A673 (cell line): ENCODE measurements at regions not wholly inside any gene's neighbourhood (a gene's known extent, or its start where the extent isn't known, plus 50 kb on each side); places are given as distances from the start of the nearest gene placed in this dataset.

Experiments used
- BruUV-seq: library from RNA; stranded (reverse); fragments of 400-500 nt; replicated peaks from 2 replicates; lab custom pipeline; 2021; lab: Mats Ljungman, UMichigan
- CTCF ChIA-PET: fragments of 300-600 bp; sonication (Branson Sonifier 250); formaldehyde crosslinking; loops from one replicate; lab custom pipeline; 2022; ENCODE audit warnings: antibody characterized with exemption; lab: Charles Lee
- POLR2A ChIA-PET: fragments of 300-600 bp; sonication (Branson Sonifier 250); formaldehyde crosslinking; loops from one replicate; lab custom pipeline; 2022; ENCODE audit warnings: antibody characterized with exemption; ENCODE audit not compliant: low non-redundant PET; lab: Charles Lee
- DNase-seq: peaks from one replicate; pipeline ENCODE4 v3.0.0-alpha.2; 2015; ENCODE audit warnings: low spot score
- H3K27ac ChIP-seq: fragments of 200-600 bp; sonication (generic); 2 replicates; pipeline ENCODE4 v1.5.1; 2016; ENCODE audit warnings: mixed run types, low read depth, mild to moderate bottlenecking, mixed read lengths, antibody characterized with exemption, low read length; ENCODE audit not compliant: poor library complexity, severe bottlenecking
- H3K27me3 ChIP-seq: fragments of 200-600 bp; sonication (generic); replicated peaks from 2 replicates; pipeline ENCODE4 v1.6.1; 2017; ENCODE audit warnings: mixed run types, low read depth, mild to moderate bottlenecking, mixed read lengths, antibody characterized with exemption, low read length; ENCODE audit not compliant: insufficient read depth, poor library complexity
- H3K36me3 ChIP-seq: fragments of 200-600 bp; sonication (generic); 2 replicates; pipeline ENCODE4 v1.6.1; 2016; ENCODE audit warnings: mixed run types, mild to moderate bottlenecking, mixed read lengths, antibody characterized with exemption, low read length; ENCODE audit not compliant: insufficient read depth, poor library complexity, severe bottlenecking
- H3K4me1 ChIP-seq: fragments of 200-600 bp; sonication (generic); 2 replicates; pipeline ENCODE4 v1.6.1; 2017; ENCODE audit warnings: mixed run types, mild to moderate bottlenecking, mixed read lengths, antibody characterized with exemption, low read length; ENCODE audit not compliant: insufficient read depth, poor library complexity, severe bottlenecking
- H3K4me3 ChIP-seq: fragments of 200-600 bp; sonication (generic); 2 replicates; pipeline ENCODE4 v1.5.1; 2016; ENCODE audit warnings: low read depth, mixed run types, mild to moderate bottlenecking, mixed read lengths, low read length; ENCODE audit not compliant: poor library complexity, severe bottlenecking
- H3K9me3 ChIP-seq: fragments of 200-600 bp; sonication (generic); 2 replicates; pipeline ENCODE4 v1.6.1; 2016; ENCODE audit warnings: mixed run types, low read depth, mild to moderate bottlenecking, mixed read lengths, antibody characterized with exemption, low read length; ENCODE audit not compliant: poor library complexity, severe bottlenecking
- EZH2 ChIP-seq: fragments of 200-600 bp; sonication (generic); IDR thresholded peaks from 2 replicates; pipeline ENCODE4 v1.6.1; 2017; ENCODE audit warnings: borderline replicate concordance, low read depth, mild to moderate bottlenecking, mixed read lengths, antibody characterized with exemption, low read length; ENCODE audit not compliant: poor library complexity, severe bottlenecking
- intact Hi-C: fragments of 100-400 bp; cut with micrococcal nuclease; formaldehyde crosslinking; loops from one replicate; pipeline ENCODE4 v1.10.0; 2022; ENCODE audit not compliant: unreplicated experiment
- TF ChIP-seq, protein P1 (sequence below): fragments of 300-800, 200-600 bp; sonication (generic); conservative IDR thresholded peaks from 2 replicates; pipeline ENCODE4 v1.5.1; 2017; ENCODE audit warnings: low read depth, mild to moderate bottlenecking, antibody characterized with exemption, low read length, moderate library complexity, mixed read lengths

DNA sequence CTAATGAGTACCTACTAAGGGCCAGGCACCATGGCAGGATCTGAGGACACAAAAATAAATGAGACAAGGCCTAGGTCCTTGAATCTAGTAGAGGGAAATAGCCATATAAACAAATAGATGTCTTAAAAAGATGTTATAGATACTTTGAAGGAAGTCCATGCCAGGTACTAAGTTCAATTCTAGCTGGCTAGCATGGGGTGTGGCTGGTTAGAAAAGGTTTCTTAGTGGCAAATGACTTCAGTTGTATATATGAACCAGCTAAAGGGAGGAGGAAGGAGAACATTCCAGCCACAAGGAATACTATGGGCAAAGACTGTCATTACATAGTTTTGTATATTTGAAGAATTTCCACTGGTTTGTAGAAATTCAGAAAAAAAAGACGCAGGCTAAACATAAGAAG lies 133.6 kb upstream of the BMP4 start:
- CTCF ChIA-PET, result no interaction called here
- BruUV-seq, result no TSS peak
- POLR2A ChIA-PET, result no interaction called here

DNA sequence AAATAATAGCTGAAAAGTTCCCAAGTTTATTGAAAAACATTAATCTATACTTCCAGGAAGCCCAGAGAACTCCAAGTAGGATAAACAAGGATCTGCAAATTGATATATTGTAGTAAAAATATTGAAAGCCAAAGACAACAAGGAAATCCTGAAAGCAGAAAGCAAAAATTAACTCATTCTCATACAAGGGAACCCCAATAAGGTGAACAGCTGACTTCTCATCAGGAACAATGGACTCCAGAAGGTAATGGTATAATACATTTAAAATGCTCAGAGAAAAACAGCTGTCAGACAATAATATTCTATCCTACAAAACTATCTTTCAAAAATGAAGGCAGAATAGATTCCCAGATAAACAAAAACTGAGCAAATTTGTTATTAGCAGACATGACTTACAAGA lies 138.1 kb upstream of the BMP4 start:
- ChIA-PET CTCF (no interaction called here), POLR2A (no interaction called here)
- H3K4me1 ChIP-seq, result no peaks in the 10 kb centered on the region
- H3K9me3 ChIP-seq, result peaks cover 9% of the 10 kb centered on the region
- BruUV-seq, result no TSS peak
- H3K4me3 ChIP-seq, result no peak overlapping the region
- H3K27ac ChIP-seq, result no peak overlapping the region
- no peaks in the 10 kb centered on the region for H3K27me3 ChIP-seq
- no peak for DNase-seq
- TF ChIP-seq EZH2, result no peak
- TF ChIP-seq, protein P1, sequence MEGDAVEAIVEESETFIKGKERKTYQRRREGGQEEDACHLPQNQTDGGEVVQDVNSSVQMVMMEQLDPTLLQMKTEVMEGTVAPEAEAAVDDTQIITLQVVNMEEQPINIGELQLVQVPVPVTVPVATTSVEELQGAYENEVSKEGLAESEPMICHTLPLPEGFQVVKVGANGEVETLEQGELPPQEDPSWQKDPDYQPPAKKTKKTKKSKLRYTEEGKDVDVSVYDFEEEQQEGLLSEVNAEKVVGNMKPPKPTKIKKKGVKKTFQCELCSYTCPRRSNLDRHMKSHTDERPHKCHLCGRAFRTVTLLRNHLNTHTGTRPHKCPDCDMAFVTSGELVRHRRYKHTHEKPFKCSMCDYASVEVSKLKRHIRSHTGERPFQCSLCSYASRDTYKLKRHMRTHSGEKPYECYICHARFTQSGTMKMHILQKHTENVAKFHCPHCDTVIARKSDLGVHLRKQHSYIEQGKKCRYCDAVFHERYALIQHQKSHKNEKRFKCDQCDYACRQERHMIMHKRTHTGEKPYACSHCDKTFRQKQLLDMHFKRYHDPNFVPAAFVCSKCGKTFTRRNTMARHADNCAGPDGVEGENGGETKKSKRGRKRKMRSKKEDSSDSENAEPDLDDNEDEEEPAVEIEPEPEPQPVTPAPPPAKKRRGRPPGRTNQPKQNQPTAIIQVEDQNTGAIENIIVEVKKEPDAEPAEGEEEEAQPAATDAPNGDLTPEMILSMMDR, result no peak
- no peaks in the 10 kb centered on the region for H3K36me3 ChIP-seq
- intact Hi-C loops, result no loop called here

More for the DNA sequence above, 133.6 kb upstream of the BMP4 start:
- peaks cover 4% of the 10 kb centered on the region for H3K27me3 ChIP-seq
- no peaks in the 10 kb centered on the region for H3K4me1 ChIP-seq
- no peaks in the 10 kb centered on the region for H3K36me3 ChIP-seq
- TF ChIP-seq, protein P1, result no peak
- TF ChIP-seq EZH2, result no peak
- intact Hi-C loops, result no loop called here
- H3K4me3 ChIP-seq, result no peak overlapping the region
- no peak for DNase-seq
- no peak overlapping the region for H3K27ac ChIP-seq
- H3K9me3 ChIP-seq, result peaks cover 9% of the 10 kb centered on the region

DNA sequence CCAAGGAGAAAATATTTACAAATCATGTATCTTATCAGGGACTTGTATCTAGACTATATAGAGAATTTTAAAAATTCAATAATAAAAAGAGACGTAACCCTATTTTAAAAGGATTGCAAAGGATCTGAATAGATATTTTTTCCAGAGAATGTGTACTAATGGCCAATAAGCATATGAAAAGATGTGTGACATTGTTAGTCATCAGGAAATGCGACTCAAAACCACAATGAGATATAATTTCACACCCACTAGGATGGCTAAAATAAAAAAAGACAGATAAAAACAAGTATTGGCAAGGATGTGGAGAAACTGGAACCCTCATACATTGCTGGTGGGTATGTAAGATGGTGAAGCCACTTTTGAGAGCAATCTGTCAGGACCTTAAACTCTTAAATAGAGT lies 141.9 kb upstream of the BMP4 start:
- peak; percentile 5 for DNase-seq
- H3K27ac ChIP-seq, result no peak overlapping the region
- no peaks in the 10 kb centered on the region for H3K4me1 ChIP-seq
- intact Hi-C loops, result no loop called here
- H3K4me3 ChIP-seq, result no peak overlapping the region
- H3K27me3 ChIP-seq, result peaks cover 6% of the 10 kb centered on the region
- CTCF ChIA-PET, result no interaction called here
- H3K36me3 ChIP-seq, result no peaks in the 10 kb centered on the region
- H3K9me3 ChIP-seq, result peaks cover 9% of the 10 kb centered on the region
- POLR2A ChIA-PET, result no interaction called here
- TF ChIP-seq, protein P1, result no peak
- TF ChIP-seq EZH2, result no peak
- BruUV-seq, result no TSS peak
